Spinal cord (tissue), 9 donors: ENCODE measurements at regions not wholly inside any gene's neighbourhood (a gene's known extent, or its start where the extent isn't known, plus 50 kb on each side); places are given as distances from the start of the nearest gene placed in this dataset.

Experiments
- DNase-seq, 6 donors: peaks; one replicate each; pipeline versions ENCODE4 v3.0.0 to v3.0.0-alpha.2; 2013 to 2015; ENCODE audit warnings: low spot score in 6 of 6, low read depth in 4 of 6
- H3K27ac ChIP-seq: one replicate; pipeline ENCODE4 v1.5.1; 2013; ENCODE audit warnings: low read depth, low read length, control low read depth
- H3K27me3 ChIP-seq: one replicate; pipeline ENCODE4 v1.6.1; 2013; ENCODE audit warnings: low read length; ENCODE audit not compliant: control insufficient read depth, insufficient read depth
- H3K36me3 ChIP-seq: one replicate; pipeline ENCODE4 v1.6.1; 2013; ENCODE audit warnings: low read length; ENCODE audit not compliant: control insufficient read depth, insufficient read depth
- H3K4me1 ChIP-seq: one replicate; pipeline ENCODE4 v1.6.1; 2013; ENCODE audit warnings: low read length; ENCODE audit not compliant: control insufficient read depth, insufficient read depth
- H3K4me3 ChIP-seq: one replicate; pipeline ENCODE4 v1.5.1; 2013; ENCODE audit warnings: low read depth, low read length, control low read depth
- H3K9me3 ChIP-seq: one replicate; pipeline ENCODE4 v1.6.1; 2013; ENCODE audit warnings: low read length; ENCODE audit not compliant: control insufficient read depth, insufficient read depth
- WGBS: methylation state at CpG from one replicate; pipeline ENCODE4 v1.1.5; 2013; ENCODE audit warnings: missing lambda C conversion rate; ENCODE audit not compliant: insufficient coverage; 5-methylcytosine and 5-hydroxymethylcytosine counted together
- donor health status: healthy.

GRCh38 chr19:30225676-30226463 lies 146.3 kb upstream of the ZNF536 start:
- H3K9me3 ChIP-seq, result no peaks in the 10 kb centered on the region
- WGBS, result under 1% methylated on average over 47 of the region's 84 CpGs
- DNase-seq, result peak in 2 of 6 donors; percentile 53 to 66
- no peaks in the 10 kb centered on the region for H3K36me3 ChIP-seq
- H3K27ac ChIP-seq, result peak overlapping the region; percentile 78
- H3K27me3 ChIP-seq, result peaks cover 34% of the 10 kb centered on the region
- peak overlapping the region; percentile 60 for H3K4me3 ChIP-seq
- H3K4me1 ChIP-seq, result peaks cover 46% of the 10 kb centered on the region

GRCh38 chr19:30226464-30227011 lies 145.6 kb upstream of the ZNF536 start:
- peak overlapping the region; percentile 60 for H3K4me3 ChIP-seq
- H3K4me1 ChIP-seq, result peaks cover 52% of the 10 kb centered on the region
- peak in 2 of 6 donors; percentile 72 to 73 for DNase-seq
- H3K27ac ChIP-seq, result peak overlapping the region; percentile 78
- H3K36me3 ChIP-seq, result no peaks in the 10 kb centered on the region
- H3K9me3 ChIP-seq, result no peaks in the 10 kb centered on the region
- WGBS, result under 1% methylated on average over 25 of the region's 29 CpGs
- peaks cover 34% of the 10 kb centered on the region for H3K27me3 ChIP-seq

GRCh38 chr19:30227012-30227621 lies 145.1 kb upstream of the ZNF536 start:
- DNase-seq, result peak in 2 of 6 donors; percentile 40 to 53
- Histone ChIP-seq H3K9me3 (no peaks in the 10 kb centered on the region), H3K4me1 (peaks cover 50% of the 10 kb centered on the region), H3K36me3 (no peaks in the 10 kb centered on the region), H3K27me3 (peaks cover 33% of the 10 kb centered on the region), H3K4me3 (peak overlapping the region; percentile 60), H3K27ac (peak overlapping the region; percentile 78)
- WGBS, result 0% methylated on average over 28 of the region's 35 CpGs

GRCh38 chr19:30227661-30228112 lies 144.5 kb upstream of the ZNF536 start:
- H3K27ac ChIP-seq, result peak overlapping the region; percentile 90
- H3K9me3 ChIP-seq, result no peaks in the 10 kb centered on the region
- WGBS, result under 1% methylated on average over 50 of the region's 57 CpGs
- peaks cover 30% of the 10 kb centered on the region for H3K27me3 ChIP-seq
- peaks cover 46% of the 10 kb centered on the region for H3K4me1 ChIP-seq
- peak in 3 of 6 donors; percentile 36 to 93 (median 93) for DNase-seq
- H3K36me3 ChIP-seq, result no peaks in the 10 kb centered on the region
- peak overlapping the region; percentile 72 for H3K4me3 ChIP-seq

GRCh38 chr19:30228113-30228834 lies 143.9 kb upstream of the ZNF536 start:
- Histone ChIP-seq H3K27me3 (peaks cover 30% of the 10 kb centered on the region), H3K36me3 (no peaks in the 10 kb centered on the region), H3K27ac (peak overlapping the region; percentile 90), H3K4me1 (peaks cover 43% of the 10 kb centered on the region), H3K4me3 (peak overlapping the region; percentile 72), H3K9me3 (no peaks in the 10 kb centered on the region)
- DNase-seq, result peak in 2 of 6 donors; percentile 61 to 71
- under 1% methylated on average over 58 of the region's 62 CpGs for WGBS

GRCh38 chr19:30228835-30229524 lies 143.2 kb upstream of the ZNF536 start:
- Histone ChIP-seq H3K36me3 (no peaks in the 10 kb centered on the region), H3K9me3 (no peaks in the 10 kb centered on the region), H3K4me3 (peak overlapping the region; percentile 72), H3K27ac (peak overlapping the region; percentile 90), H3K27me3 (peaks cover 26% of the 10 kb centered on the region), H3K4me1 (peaks cover 37% of the 10 kb centered on the region)
- DNase-seq, result peak in 1 of 6 donors; percentile 81
- 4% methylated on average over 22 of the region's 35 CpGs for WGBS

- peak in 2 of 6 donors; percentile 52 to 77 for DNase-seq
These were observed 142.5 kb upstream of the ZNF536 start for GRCh38 chr19:30229525-30230174.

GRCh38 chr19:30231408-30232318 lies 140.5 kb upstream of the ZNF536 start:
- Histone ChIP-seq H3K4me1 (peaks cover 29% of the 10 kb centered on the region), H3K36me3 (no peaks in the 10 kb centered on the region), H3K27ac (no peak overlapping the region), H3K9me3 (no peaks in the 10 kb centered on the region), H3K4me3 (no peak overlapping the region), H3K27me3 (peaks cover 9% of the 10 kb centered on the region)
- WGBS, result 62% methylated on average over 6 of the region's 8 CpGs
- no peak for DNase-seq

More at GRCh38 chr19:30229525-30230174, 142.5 kb upstream of the ZNF536 start:
- no peaks in the 10 kb centered on the region for H3K9me3 ChIP-seq
- peak overlapping the region; percentile 90 for H3K27ac ChIP-seq
- no peaks in the 10 kb centered on the region for H3K36me3 ChIP-seq
- H3K4me3 ChIP-seq, result peak overlapping the region; percentile 72
- WGBS, result 30% methylated on average over 12 of the region's 14 CpGs
- peaks cover 20% of the 10 kb centered on the region for H3K27me3 ChIP-seq
- H3K4me1 ChIP-seq, result peaks cover 34% of the 10 kb centered on the region
